ENCODE measurements at regions not wholly inside any gene's neighbourhood (a gene's known extent, or its start where the extent isn't known, plus 50 kb on each side); places are given as distances from the start of the nearest gene placed in this dataset.

- 94% methylated on average over 12 of the region's 12 CpGs; no CpG with 5 or more reads in 1 of the 2 experiments for WGBS, 2 experiments (ENCODE audit: extremely low coverage in 1 of 2, insufficient coverage in 1 of 2, insufficient read length in 1 of 2, insufficient replicate concordance in 2 of 2, low coverage in 1 of 2, low lambda C conversion rate in 2 of 2, missing lambda C conversion rate in 1 of 2)
- Histone ChIP-seq H3K27me3 (replicated peaks in 1 of 4; ENCODE audit: control insufficient read depth in 3 of 4, extremely low read depth in 1 of 4, insufficient read depth in 3 of 4, low read length in 3 of 4) (peaks cover 3 to 17% (median 10%) of the 10 kb centered on the region in 4 experiments; a peak in 6 of 7 replicates), H4K5ac (ENCODE audit: insufficient read length, low read depth, low read length) (no peak overlapping the region), H3K27ac (ENCODE audit: low read depth, low read length) (no peak overlapping the region), H3K9me3 (ENCODE audit: insufficient read depth in 2 of 2, low read depth in 1 of 2, low read length in 1 of 2) (no peaks in the 10 kb centered on the region), H3K23ac (ENCODE audit: insufficient read length) (no peak overlapping the region), H4K20me1 (replicated peaks in 1 of 2; ENCODE audit: control insufficient read depth in 1 of 2, insufficient read depth in 2 of 2, low read length in 2 of 2) (peaks cover 0 to 2% of the 10 kb centered on the region in 2 experiments), H2BK120ac (replicated peaks; ENCODE audit: low read depth, low read length) (no peak overlapping the region), H3K36me3 (ENCODE audit: control insufficient read depth in 2 of 4, insufficient read depth in 4 of 4, low read length in 3 of 4) (no peaks in the 10 kb centered on the region), H2AK5ac (ENCODE audit: low read depth, low read length) (no peak overlapping the region), H3K14ac (ENCODE audit: insufficient read length) (no peak overlapping the region), H2BK12ac (ENCODE audit: low read depth, low read length) (no peak overlapping the region), H4K8ac (ENCODE audit: extremely low read depth, insufficient read depth, low read length) (no peak overlapping the region), H3K4ac (replicated peaks; ENCODE audit: insufficient read length, low read depth, low read length) (no peak overlapping the region), H2BK20ac (ENCODE audit: low read length) (peak overlapping the region; percentile 37), H3K79me1 (ENCODE audit: low read depth, low read length) (no peaks in the 10 kb centered on the region), H3K23me2 (ENCODE audit: low read depth, low read length) (peaks cover 6% of the 10 kb centered on the region; the same call in 1 of the 2 replicates), H3K9ac (replicated peaks in 1 of 4; ENCODE audit: extremely low read depth in 1 of 4, low read depth in 3 of 4, low read length in 3 of 4) (no peak overlapping the region; a peak in 1 of 7 replicates), H3K18ac (ENCODE audit: extremely low read depth, low read length) (no peak overlapping the region), H3K4me1 (replicated peaks in 1 of 4; ENCODE audit: control insufficient read depth in 3 of 4, insufficient read depth in 4 of 4, low read length in 3 of 4) (peaks cover 0 to 15% (median 10%) of the 10 kb centered on the region in 4 experiments; a peak in 6 of 7 replicates), H3K4me3 (ENCODE audit: extremely low read depth in 1 of 4, insufficient read depth in 2 of 4, low read depth in 3 of 4, low read length in 4 of 4) (no peak overlapping the region), H2AFZ (ENCODE audit: low read length) (no peak overlapping the region), H2BK5ac (ENCODE audit: low read depth, low read length) (no peak overlapping the region), H3K79me2 (ENCODE audit: control insufficient read depth in 1 of 2, insufficient read depth in 2 of 2, low read length in 2 of 2) (no peaks in the 10 kb centered on the region), H2BK15ac (ENCODE audit: low read length) (no peak overlapping the region), H3K56ac (replicated peaks; ENCODE audit: insufficient read length, low read depth, low read length) (no peak overlapping the region), H4K91ac (replicated peaks; ENCODE audit: insufficient read length, low read length) (no peak overlapping the region), H3K4me2 (ENCODE audit: insufficient read depth in 1 of 2, low read depth in 2 of 2, low read length in 2 of 2) (no peak overlapping the region)
- ChIA-PET POLR2A (ENCODE audit: partially characterized antibody) (no interaction called here), CTCF (ENCODE audit: partially characterized antibody) (interaction anchor here (6.1 to 13.7 kb wide), 2 partner anchors 10 to 134 kb away, joined by 28 to 147 read pairs; no protein-coding TSS in a partner anchor)
- FAIRE-seq (no peak), DNase-seq (ENCODE audit: low read depth in 1 of 2, low spot score in 2 of 2) (no peak)
- TF ChIP-seq RBBP5 (IDR thresholded peaks at IDR 0.05; ENCODE audit: borderline replicate concordance, low read depth, low read length), result no peak
- no peak for TF ChIP-seq CTBP2 (IDR thresholded peaks at IDR 0.05; ENCODE audit: borderline replicate concordance, insufficient read depth, insufficient read length, low read length)
- no peak for TF ChIP-seq ATF2 (IDR thresholded peaks at IDR 0.05; ENCODE audit: low read length)
- TF ChIP-seq ATF3 (IDR thresholded peaks at IDR 0.05; ENCODE audit: insufficient read depth, low read depth, low read length), result no peak
- no peak for TF ChIP-seq SUZ12 (IDR thresholded peaks at IDR 0.05; ENCODE audit: low read length)
- TF ChIP-seq CBX5 (IDR thresholded peaks at IDR 0.05; ENCODE audit: low read depth, low read length), result no peak
- TF ChIP-seq HDAC2 (IDR thresholded peaks at IDR 0.05; ENCODE audit: borderline replicate concordance in 1 of 2, low read depth in 2 of 2, low read length in 2 of 2), result no peak
Observed at GRCh38 chr17:77882481-77883212, 75.9 kb upstream of the TNRC6C start.
